ENCODE measurements at regions not wholly inside any gene's neighbourhood (a gene's known extent, or its start where the extent isn't known, plus 50 kb on each side); places are given as distances from the start of the nearest gene placed in this dataset.

GRCh38 chr6:56729719-56730118 lies 87.0 kb upstream of the DST start:
- no peak for TF ChIP-seq CTCF (IDR thresholded peaks at IDR 0.05)
- no peak for TF ChIP-seq POLR2A (IDR thresholded peaks at IDR 0.05)
- TF ChIP-seq EP300 (IDR thresholded peaks at IDR 0.05) = no peak
